T-helper 2 cell treated with Interferon-gamma antibody and Interleukin-4, amounts not matched to agents 100 ng/mL and 5 ng/mL, for 36 hours (primary cell): ENCODE measurements at regions not wholly inside any gene's neighbourhood (a gene's known extent, or its start where the extent isn't known, plus 50 kb on each side); places are given as distances from the start of the nearest gene placed in this dataset.
"Not testable (repeated sequence)": the region's sequence is repeated elsewhere in the genome, so short reads cannot be mapped to it uniquely, and the experiment has no call there.

ENCODE experiments used
- intact Hi-C: fragments of 100-400 bp; cut with micrococcal nuclease; formaldehyde crosslinking; loops from one replicate; pipeline ENCODE4 v1.15.1; 2023

DNA sequence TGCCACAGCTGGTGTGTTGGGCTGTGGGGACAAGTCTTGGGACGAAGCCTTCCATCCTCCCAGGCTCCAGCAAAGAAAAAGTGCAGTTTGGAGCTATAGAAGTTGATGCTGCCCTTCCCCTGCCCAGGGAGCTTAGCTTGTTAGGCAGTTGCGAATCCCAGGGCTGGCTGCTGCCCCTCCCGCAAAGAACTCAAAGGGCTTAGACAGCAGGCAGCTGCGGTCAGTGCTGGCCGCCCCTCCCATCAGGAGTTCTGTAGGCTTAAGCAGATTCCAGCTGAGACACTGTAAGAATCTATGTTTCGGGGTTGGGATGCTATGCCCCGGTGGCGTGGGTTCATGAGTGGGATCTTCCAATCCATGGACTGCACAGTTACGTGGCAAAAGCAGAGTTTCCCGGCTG lies 956.7 kb downstream of the GLUD2 start:
- intact Hi-C loops, result no loop called here

DNA sequence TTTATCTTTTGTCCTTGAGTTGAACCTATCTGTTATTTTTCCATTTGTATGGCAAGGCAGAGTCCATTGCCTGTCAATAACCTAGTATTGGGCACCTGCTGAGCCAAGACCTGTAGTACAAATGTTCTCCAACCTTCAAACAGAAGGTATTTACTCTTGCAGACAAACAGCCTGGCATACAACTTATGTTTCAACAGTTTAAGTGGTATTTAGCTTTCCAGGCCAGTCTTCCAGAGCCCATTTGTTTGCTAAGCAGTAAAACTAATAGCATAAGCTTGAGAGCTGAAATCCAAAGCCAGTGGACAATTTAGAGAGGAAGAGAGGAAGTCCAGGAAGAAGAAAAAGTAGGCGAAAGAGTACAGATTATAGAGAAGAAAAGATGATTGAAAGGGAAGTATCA lies 979.3 kb downstream of the GLUD2 start:
- intact Hi-C loops, result no loop called here

DNA sequence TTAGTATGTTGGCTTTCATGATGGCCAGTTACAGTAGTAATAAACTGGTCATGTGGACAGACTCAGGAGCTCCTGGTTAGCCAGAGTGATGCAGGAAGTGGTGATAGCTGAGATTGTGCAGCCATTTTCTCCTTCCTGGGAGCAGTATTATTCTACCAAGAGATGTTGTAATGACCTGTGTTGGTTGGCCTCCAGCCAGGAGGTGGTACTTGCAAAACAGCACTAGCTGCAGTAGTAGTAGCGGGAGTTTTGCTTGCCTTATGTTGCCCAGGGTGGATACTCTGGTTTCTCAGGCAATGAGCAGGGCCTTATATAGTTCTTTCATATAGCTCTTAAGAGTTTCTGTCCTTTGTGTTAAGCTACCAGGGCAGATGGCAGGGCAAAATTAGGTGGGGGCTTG lies 998.8 kb downstream of the GLUD2 start:
- intact Hi-C loops, result no loop called here

DNA sequence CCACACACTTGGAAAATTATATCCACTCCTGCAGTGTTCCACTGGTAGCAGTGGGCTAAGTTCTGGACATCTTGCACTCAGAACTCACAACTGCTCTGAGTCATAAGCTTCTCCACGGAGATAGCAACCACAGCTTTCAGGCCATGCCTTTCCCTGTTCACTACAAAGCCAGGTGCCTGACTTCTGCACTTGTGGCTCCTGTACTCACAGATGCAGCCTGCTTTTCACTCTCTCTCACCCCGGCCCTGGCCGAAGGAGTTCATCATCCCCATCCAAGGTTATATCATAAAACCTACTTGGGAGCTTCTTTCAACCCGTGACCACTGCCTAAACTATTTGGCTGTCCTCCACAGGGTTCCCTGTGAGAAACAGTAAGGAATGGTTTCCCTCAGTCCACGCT lies 999.4 kb downstream of the GLUD2 start:
- intact Hi-C loops, result no loop called here

DNA sequence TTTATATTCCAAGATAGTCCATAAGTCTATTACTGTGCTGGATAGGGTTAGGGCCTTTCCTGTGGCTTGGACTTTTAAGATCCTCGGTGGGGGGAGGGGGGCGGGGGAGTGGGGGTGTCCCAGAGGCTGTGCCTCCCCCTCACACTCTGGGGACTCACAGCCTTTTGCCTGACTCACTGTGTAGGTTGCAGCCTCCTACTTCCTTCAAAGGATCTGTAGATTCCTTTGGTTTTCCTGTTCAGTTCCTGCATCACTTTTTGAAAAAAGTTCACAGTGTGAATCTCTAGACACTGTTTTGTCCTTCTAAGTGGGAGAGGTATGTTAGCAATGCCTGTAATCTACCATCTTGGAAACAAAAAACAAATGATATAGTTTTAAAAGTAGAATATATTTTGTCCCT lies 999.9 kb downstream of the GLUD2 start:
- intact Hi-C loops, result no loop called here

DNA sequence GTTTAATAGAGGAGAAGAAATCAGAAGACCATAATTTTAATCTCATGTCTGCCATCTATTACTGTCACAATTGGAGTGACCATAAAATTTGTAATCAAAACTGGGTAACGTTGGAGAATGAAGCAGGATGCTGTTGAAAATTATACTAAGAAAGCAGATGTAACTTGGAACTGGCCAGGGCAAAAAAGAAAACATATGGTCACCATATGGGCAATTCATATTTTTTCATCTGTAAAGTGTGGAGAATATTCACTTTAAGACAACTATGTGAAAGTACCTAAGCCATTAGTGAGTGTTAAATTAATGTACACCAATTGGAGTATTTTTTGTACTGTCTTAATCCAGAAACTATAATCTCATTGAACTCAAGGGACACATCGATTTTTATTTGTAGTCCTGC lies 1008.0 kb downstream of the GLUD2 start:
- intact Hi-C loops, result no loop called here

- intact Hi-C loops, result no loop called here
Observed at GRCh38 chrX:122055979-122056715, 1008.7 kb downstream of the GLUD2 start.

- intact Hi-C loops, result no loop called here
Observed at GRCh38 chrX:122076241-122076640, 1028.8 kb downstream of the GLUD2 start.

DNA sequence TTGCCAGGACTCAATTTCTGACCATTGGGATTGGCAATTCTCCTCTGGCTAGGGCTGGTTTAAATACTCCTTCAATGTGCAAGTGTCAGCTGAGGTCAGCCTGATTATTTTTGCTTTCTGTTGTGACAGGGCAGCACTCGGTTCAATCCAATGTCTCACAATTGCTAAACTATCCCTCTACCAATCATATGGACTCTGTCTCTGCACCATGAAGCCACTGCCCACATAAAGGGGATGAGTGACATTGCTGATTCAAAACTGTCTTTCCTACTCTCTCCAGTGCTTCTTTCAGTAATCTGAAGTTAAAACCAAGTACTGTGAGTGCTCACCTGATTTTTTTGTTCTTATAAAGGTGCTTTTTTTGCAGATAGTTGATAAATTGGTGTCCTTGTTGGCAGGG lies 1030.7 kb downstream of the GLUD2 start:
- intact Hi-C loops, result no loop called here

- intact Hi-C loops, result no loop called here
Observed at GRCh38 chrX:122087341-122087740, 1039.9 kb downstream of the GLUD2 start.

GRCh38 chrX:122091571-122091970 lies 1044.2 kb downstream of the GLUD2 start:
- intact Hi-C loops, result no loop called here

DNA sequence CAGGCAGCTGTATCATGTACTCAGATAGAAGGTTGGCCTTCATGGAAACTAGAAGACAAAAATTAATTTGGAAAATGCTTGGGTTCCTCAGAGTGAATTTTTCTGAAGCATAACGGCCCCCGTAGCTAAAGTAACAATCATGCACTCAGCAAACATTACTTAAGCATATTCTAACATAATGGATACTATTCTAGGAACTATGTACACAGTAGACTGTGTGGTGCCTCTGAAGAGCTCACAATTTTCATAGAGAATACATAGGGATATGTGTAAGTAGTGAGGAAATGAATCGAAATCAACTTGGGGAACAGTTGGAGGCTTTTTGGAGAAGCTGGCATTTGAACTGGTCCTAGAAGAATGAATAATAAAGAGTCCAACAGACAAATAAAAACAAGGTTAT lies 1045.0 kb downstream of the GLUD2 start:
- intact Hi-C loops, result no loop called here

- intact Hi-C loops, result no loop called here
Observed at GRCh38 chrX:122092978-122093377, 1045.6 kb downstream of the GLUD2 start.

- intact Hi-C loops, result no loop called here
Observed at GRCh38 chrX:122094611-122095010, 1047.2 kb downstream of the GLUD2 start.

DNA sequence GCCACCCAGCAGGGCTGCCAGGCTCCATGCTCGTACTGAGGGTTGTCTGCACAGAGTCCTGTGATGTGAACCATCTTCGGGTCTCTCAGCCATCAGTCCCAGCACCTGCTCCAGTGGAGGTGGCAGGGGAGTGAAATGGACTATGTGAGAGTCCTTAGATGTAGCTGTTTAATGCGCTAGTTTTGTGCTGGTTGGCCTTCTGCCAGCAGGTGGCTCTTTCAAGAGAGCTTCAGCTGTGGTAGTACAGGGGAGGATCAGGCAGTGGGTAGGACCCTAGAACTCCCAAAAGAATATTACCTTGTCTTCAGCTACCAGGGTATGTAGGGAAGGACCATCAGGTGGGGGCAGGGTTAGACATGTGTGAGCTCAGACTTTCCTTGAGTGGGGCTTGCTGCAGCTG lies 1066.0 kb downstream of the GLUD2 start:
- intact Hi-C loops, result no loop called here

DNA sequence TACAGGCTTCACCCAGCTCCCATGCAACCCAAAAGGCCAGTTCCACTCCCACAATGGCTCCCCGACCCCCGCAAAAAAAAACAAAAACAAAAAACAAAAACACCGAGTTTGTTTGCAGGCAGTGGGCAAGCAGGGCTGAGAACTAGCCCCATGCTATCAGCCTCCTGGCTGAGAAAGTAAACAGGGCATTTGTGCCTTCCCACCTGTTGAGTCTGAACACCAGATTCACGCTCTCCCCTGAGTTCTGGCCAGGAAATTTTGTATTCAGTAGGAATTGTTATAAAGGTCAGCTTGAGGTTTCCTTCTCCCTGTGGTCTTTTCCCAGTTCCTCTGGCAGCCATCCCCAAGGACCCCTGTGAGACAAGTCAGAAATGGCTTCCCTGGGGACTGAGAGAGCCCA lies 1066.5 kb downstream of the GLUD2 start:
- intact Hi-C loops, result no loop called here

GRCh38 chrX:122115604-122116003 lies 1068.2 kb downstream of the GLUD2 start:
- intact Hi-C loops, result no loop called here

- intact Hi-C loops, result no loop called here
Observed at GRCh38 chrX:122119361-122119760, 1064.7 kb upstream of the GRIA3 start.

DNA sequence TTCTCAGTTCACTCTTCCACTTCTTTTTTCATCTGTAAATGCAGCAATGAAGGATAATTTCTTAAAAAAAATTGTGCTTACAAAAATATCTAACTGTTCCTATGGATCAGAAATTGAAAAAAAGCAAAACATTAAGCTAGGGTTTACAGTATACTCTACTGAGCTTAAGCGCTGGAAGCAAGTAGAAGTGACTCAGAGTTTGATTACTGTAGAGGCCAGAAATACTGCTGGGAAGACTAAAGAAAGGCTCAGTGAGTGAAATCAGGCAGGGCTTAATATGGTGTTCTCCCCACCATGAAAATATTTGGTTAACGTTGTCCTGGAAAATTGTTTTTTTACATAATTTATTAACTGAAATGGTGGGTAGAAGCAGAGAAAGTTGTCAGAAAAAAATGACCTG lies 1061.8 kb upstream of the GRIA3 start:
- intact Hi-C loops, result no loop called here

- intact Hi-C loops, result no loop called here
Observed at GRCh38 chrX:122133478-122133877, 1050.6 kb upstream of the GRIA3 start.

DNA sequence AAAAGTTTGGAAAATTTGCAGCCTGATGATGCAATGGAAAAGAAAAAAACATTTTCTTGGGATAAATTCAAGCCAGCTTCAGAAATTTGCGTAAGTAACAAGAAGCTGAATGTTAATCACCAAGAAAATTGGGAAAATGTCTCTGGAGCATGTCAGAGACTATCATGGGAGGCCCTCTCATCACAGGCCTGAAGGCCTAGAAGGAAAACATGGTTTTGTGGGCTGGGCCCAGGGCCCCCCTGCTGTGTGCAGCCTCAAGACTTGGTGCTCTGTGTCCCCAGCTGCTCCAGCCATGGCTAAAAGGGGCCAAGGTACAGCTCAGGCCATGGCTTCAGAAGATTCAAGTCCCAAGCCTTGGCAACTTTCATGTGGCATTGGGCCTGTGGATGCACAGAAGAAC lies 1049.8 kb upstream of the GRIA3 start:
- intact Hi-C loops, result no loop called here

GRCh38 chrX:122135070-122135469 lies 1049.0 kb upstream of the GRIA3 start:
- intact Hi-C loops, result no loop called here

DNA sequence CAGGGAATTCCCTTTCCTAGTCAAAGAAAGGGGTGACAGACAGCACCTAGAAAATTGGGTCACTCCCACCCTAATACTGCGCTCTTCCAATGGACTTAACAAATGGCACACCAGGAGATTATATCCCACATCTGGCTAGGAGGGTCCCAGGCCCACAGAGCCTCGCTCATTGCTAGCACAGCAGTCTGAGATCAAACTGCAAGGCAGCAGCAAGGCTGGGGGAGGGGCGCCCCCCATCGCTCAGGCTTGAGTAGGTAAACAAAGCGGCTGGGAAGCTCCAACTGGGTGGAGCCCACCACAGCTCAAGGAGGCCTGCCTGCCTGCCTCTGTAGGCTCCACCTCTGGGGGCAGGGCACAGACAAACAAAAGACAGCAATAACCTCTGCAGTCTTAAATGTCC lies 1043.9 kb upstream of the GRIA3 start:
- intact Hi-C loops, result not testable (repeated sequence)

GRCh38 chrX:122154019-122154418 lies 1030.1 kb upstream of the GRIA3 start:
- intact Hi-C loops, result no loop called here
